HepG2 (cell line): ENCODE measurements at regions not wholly inside any gene's neighbourhood (a gene's known extent, or its start where the extent isn't known, plus 50 kb on each side); places are given as distances from the start of the nearest gene placed in this dataset.

Experiments
- CENPT ChIP-seq: sonication (generic); formaldehyde crosslinking; IDR thresholded peaks from 2 replicates; pipeline ENCODE4 v1.8.0; 2022; ENCODE audit warnings: low read depth, mild to moderate bottlenecking, moderate library complexity, missing genetic modification reagents
- HOXD1 ChIP-seq: sonication (generic); formaldehyde crosslinking; IDR thresholded peaks from 2 replicates; pipeline ENCODE4 v1.5.0; 2020; ENCODE audit warnings: missing genetic modification reagents
- ISL2 ChIP-seq: sonication (generic); formaldehyde crosslinking; IDR thresholded peaks from 2 replicates; pipeline ENCODE4 v1.5.0; 2020; ENCODE audit warnings: missing genetic modification reagents
- ISX ChIP-seq: sonication (generic); formaldehyde crosslinking; conservative IDR thresholded peaks from 2 replicates; pipeline ENCODE4 v1.5.0; 2020; ENCODE audit warnings: missing genetic modification reagents
- MLLT10 ChIP-seq: sonication (generic); formaldehyde crosslinking; IDR thresholded peaks from 2 replicates; pipeline ENCODE4 v1.4.0; 2020; ENCODE audit warnings: missing genetic modification reagents
- NR2F2 ChIP-seq: IDR thresholded peaks from 2 replicates; pipeline ENCODE4 v1.6.1; 2012; ENCODE audit warnings: low read depth, inconsistent platforms, borderline replicate concordance
- PHF20 ChIP-seq: sonication (generic); formaldehyde crosslinking; IDR thresholded peaks from 2 replicates; pipeline ENCODE4 v1.5.0; 2020; ENCODE audit warnings: mild to moderate bottlenecking, missing genetic modification reagents
- STAG1 ChIP-seq: sonication (generic); formaldehyde crosslinking; IDR thresholded peaks from 2 replicates; pipeline ENCODE4 v1.4.0; 2020; ENCODE audit warnings: missing genetic modification reagents
- YEATS2 ChIP-seq: sonication (generic); formaldehyde crosslinking; IDR thresholded peaks from 2 replicates; pipeline ENCODE4 v1.4.0; 2020; ENCODE audit warnings: missing genetic modification reagents, borderline replicate concordance
- YEATS4 ChIP-seq: sonication (generic); formaldehyde crosslinking; IDR thresholded peaks from 2 replicates; pipeline ENCODE4 v1.4.0; 2020; ENCODE audit warnings: missing genetic modification reagents, borderline replicate concordance
- ZNF224 ChIP-seq: sonication (generic); formaldehyde crosslinking; IDR thresholded peaks from 2 replicates; pipeline ENCODE4 v1.5.0; 2020; ENCODE audit warnings: mild to moderate bottlenecking, missing genetic modification reagents
- ZNF441 ChIP-seq: sonication (generic); formaldehyde crosslinking; IDR thresholded peaks from 2 replicates; pipeline ENCODE4 v1.7.0; 2021; ENCODE audit warnings: missing genetic modification reagents, borderline replicate concordance
- ZNF678 ChIP-seq: sonication (generic); formaldehyde crosslinking; IDR thresholded peaks from 2 replicates; pipeline ENCODE4 v1.4.0; 2020; ENCODE audit warnings: mild to moderate bottlenecking, missing genetic modification reagents
- TF ChIP-seq, protein P1 (sequence below): sonication (generic); formaldehyde crosslinking; IDR thresholded peaks from 2 replicates; pipeline ENCODE4 v1.4.0; 2020; ENCODE audit warnings: missing genetic modification reagents, borderline replicate concordance
- TF ChIP-seq, protein P2 (sequence below): sonication (generic); formaldehyde crosslinking; IDR thresholded peaks from 2 replicates; pipeline ENCODE4 v1.4.0; 2020; ENCODE audit warnings: missing genetic modification reagents
- TF ChIP-seq, protein P3 (sequence below): sonication (generic); formaldehyde crosslinking; IDR thresholded peaks from 2 replicates; pipeline ENCODE4; 2020; ENCODE audit warnings: missing genetic modification reagents, mild to moderate bottlenecking, borderline replicate concordance
- TF ChIP-seq, protein P4 (sequence below): sonication (generic); formaldehyde crosslinking; IDR thresholded peaks from 2 replicates; pipeline ENCODE4 v1.5.1; 2020; ENCODE audit warnings: mild to moderate bottlenecking, missing genetic modification reagents, moderate library complexity
- TF ChIP-seq, protein P5 (sequence below): sonication (generic); formaldehyde crosslinking; IDR thresholded peaks from 2 replicates; pipeline ENCODE4 v1.4.0; 2020; ENCODE audit warnings: missing genetic modification reagents

DNA sequence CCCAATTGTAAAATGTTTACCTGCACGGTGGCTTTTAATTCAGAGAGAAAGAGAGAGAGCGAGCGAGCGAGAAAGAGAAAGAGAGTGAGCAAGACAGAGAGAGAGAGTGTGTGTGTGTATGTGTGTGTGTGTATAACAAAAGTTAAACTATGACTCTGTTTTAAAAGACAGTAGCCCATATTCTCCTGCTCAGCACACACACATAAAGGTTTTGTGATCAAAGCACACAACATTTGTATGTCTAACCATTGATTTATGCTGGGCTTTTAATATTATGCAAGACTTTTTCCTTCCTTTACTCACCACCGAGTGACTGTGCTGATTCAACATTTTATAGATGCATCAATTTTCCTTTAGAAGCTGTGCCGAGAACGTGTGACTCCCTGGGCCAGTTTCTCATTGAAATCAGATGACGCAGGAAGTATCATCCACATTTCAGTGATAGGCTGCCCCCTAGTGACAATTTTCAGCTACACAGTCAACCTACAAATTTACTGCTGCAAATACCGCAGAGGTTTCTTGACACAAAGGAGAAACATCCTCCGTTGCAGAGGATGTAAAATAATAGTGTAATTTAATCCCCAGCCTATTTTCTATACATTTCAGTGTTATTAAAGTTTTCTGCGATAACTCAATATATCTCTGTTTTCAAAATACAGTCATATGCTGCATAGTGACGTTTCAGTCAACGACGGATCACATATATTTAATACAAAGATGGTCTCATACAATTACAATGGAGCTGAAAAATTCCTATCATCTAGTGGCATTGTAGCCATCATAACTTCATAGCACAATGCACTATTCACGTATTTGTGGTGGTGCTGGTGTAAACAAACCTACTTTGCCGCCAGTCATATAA, 165.9 kb upstream of the TANK start (continued):
- TF ChIP-seq ISL2 = peak; percentile 12; the same call in 1 of the 2 replicates
- TF ChIP-seq CENPT = no peak
- peak; percentile 95 for TF ChIP-seq STAG1 (CRISPR knock-in tag)
- TF ChIP-seq HOXD1 = no peak
- no peak for TF ChIP-seq ISX (CRISPR knock-in tag)
- no peak for TF ChIP-seq ZNF441 (CRISPR knock-in tag)
- TF ChIP-seq PHF20 (CRISPR knock-in tag) = no peak
- TF ChIP-seq YEATS4 (CRISPR knock-in tag) = 0 out of 2 replicates have a peak, but pooled peaks have one; percentile 5
- no peak for TF ChIP-seq ZNF224 (CRISPR knock-in tag)
- TF ChIP-seq, protein P1, sequence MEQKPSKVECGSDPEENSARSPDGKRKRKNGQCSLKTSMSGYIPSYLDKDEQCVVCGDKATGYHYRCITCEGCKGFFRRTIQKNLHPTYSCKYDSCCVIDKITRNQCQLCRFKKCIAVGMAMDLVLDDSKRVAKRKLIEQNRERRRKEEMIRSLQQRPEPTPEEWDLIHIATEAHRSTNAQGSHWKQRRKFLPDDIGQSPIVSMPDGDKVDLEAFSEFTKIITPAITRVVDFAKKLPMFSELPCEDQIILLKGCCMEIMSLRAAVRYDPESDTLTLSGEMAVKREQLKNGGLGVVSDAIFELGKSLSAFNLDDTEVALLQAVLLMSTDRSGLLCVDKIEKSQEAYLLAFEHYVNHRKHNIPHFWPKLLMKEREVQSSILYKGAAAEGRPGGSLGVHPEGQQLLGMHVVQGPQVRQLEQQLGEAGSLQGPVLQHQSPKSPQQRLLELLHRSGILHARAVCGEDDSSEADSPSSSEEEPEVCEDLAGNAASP (CRISPR knock-in tag) = 0 out of 2 replicates have a peak, but pooled peaks have one; percentile 29
- TF ChIP-seq, protein P2, sequence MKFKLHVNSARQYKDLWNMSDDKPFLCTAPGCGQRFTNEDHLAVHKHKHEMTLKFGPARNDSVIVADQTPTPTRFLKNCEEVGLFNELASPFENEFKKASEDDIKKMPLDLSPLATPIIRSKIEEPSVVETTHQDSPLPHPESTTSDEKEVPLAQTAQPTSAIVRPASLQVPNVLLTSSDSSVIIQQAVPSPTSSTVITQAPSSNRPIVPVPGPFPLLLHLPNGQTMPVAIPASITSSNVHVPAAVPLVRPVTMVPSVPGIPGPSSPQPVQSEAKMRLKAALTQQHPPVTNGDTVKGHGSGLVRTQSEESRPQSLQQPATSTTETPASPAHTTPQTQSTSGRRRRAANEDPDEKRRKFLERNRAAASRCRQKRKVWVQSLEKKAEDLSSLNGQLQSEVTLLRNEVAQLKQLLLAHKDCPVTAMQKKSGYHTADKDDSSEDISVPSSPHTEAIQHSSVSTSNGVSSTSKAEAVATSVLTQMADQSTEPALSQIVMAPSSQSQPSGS (CRISPR knock-in tag) = 0 out of 2 replicates have a peak, but pooled peaks have one; percentile 30
- TF ChIP-seq, protein P3, sequence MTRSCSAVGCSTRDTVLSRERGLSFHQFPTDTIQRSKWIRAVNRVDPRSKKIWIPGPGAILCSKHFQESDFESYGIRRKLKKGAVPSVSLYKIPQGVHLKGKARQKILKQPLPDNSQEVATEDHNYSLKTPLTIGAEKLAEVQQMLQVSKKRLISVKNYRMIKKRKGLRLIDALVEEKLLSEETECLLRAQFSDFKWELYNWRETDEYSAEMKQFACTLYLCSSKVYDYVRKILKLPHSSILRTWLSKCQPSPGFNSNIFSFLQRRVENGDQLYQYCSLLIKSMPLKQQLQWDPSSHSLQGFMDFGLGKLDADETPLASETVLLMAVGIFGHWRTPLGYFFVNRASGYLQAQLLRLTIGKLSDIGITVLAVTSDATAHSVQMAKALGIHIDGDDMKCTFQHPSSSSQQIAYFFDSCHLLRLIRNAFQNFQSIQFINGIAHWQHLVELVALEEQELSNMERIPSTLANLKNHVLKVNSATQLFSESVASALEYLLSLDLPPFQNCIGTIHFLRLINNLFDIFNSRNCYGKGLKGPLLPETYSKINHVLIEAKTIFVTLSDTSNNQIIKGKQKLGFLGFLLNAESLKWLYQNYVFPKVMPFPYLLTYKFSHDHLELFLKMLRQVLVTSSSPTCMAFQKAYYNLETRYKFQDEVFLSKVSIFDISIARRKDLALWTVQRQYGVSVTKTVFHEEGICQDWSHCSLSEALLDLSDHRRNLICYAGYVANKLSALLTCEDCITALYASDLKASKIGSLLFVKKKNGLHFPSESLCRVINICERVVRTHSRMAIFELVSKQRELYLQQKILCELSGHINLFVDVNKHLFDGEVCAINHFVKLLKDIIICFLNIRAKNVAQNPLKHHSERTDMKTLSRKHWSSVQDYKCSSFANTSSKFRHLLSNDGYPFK (CRISPR knock-in tag) = no peak
- TF ChIP-seq, protein P4, sequence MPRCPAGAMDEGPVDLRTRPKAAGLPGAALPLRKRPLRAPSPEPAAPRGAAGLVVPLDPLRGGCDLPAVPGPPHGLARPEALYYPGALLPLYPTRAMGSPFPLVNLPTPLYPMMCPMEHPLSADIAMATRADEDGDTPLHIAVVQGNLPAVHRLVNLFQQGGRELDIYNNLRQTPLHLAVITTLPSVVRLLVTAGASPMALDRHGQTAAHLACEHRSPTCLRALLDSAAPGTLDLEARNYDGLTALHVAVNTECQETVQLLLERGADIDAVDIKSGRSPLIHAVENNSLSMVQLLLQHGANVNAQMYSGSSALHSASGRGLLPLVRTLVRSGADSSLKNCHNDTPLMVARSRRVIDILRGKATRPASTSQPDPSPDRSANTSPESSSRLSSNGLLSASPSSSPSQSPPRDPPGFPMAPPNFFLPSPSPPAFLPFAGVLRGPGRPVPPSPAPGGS = no peak
- no peak for TF ChIP-seq NR2F2
- no peak for TF ChIP-seq YEATS2
- TF ChIP-seq, protein P5, sequence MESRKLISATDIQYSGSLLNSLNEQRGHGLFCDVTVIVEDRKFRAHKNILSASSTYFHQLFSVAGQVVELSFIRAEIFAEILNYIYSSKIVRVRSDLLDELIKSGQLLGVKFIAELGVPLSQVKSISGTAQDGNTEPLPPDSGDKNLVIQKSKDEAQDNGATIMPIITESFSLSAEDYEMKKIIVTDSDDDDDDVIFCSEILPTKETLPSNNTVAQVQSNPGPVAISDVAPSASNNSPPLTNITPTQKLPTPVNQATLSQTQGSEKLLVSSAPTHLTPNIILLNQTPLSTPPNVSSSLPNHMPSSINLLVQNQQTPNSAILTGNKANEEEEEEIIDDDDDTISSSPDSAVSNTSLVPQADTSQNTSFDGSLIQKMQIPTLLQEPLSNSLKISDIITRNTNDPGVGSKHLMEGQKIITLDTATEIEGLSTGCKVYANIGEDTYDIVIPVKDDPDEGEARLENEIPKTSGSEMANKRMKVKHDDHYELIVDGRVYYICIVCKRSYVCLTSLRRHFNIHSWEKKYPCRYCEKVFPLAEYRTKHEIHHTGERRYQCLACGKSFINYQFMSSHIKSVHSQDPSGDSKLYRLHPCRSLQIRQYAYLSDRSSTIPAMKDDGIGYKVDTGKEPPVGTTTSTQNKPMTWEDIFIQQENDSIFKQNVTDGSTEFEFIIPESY (CRISPR knock-in tag) = no peak
- no peak for TF ChIP-seq ZNF678 (CRISPR knock-in tag)
- no peak for TF ChIP-seq MLLT10 (CRISPR knock-in tag)
